ENCODE measurements at regions not wholly inside any gene's neighbourhood (a gene's known extent, or its start where the extent isn't known, plus 50 kb on each side); places are given as distances from the start of the nearest gene placed in this dataset.

DNA sequence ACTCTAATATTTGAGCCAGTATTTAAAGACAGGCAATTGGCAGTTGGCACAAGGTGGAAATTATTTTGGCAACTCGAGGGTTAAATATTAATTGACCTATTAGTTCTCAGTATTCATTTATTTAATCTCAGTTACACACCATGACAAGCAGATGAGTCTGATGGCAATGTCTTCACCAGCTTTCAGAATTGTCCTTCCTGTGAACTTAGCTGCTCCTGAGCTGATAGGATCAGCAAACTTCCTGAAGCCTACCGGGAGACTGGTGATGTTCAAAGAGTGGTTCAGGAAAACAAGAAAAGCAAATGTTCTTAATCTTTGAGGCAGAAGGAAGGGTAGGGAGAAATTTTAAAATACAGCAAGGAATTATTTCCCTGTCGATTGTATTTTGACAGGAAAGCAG lies 522.2 kb downstream of the SOX2 start:
- Histone ChIP-seq H3K4me3 (replicated peaks in 1 of 3; ENCODE audit: insufficient read depth in 1 of 3, low read depth in 1 of 3, low read length in 3 of 3) (no peak overlapping the region), H3K27me3 (ENCODE audit: control insufficient read depth in 2 of 2, insufficient read depth in 2 of 2, low read length in 2 of 2) (no peaks in the 10 kb centered on the region), H2AFZ (ENCODE audit: low read depth, low read length) (no peak overlapping the region), H4K20me1 (replicated peaks; ENCODE audit: control insufficient read depth, extremely low read depth, insufficient read depth, low read length) (no peaks in the 10 kb centered on the region), H3K9me3 (replicated peaks; ENCODE audit: control insufficient read depth, insufficient read depth, low read length) (no peaks in the 10 kb centered on the region), H3K9ac (replicated peaks; ENCODE audit: extremely low read depth, insufficient read depth, low read length) (no peak overlapping the region), H3K4me1 (ENCODE audit: control insufficient read depth, extremely low read depth, insufficient read depth, low read length) (no peaks in the 10 kb centered on the region), H3K4me2 (ENCODE audit: insufficient read depth, low read length) (no peak overlapping the region), H3K79me2 (ENCODE audit: control insufficient read depth, insufficient read depth, low read length) (no peaks in the 10 kb centered on the region), H3K27ac (ENCODE audit: insufficient read depth, low read depth, low read length) (no peak overlapping the region), H3K9me1 (replicated peaks; ENCODE audit: control insufficient read depth, extremely low read depth, insufficient read depth, low read length) (no peaks in the 10 kb centered on the region), H3K36me3 (ENCODE audit: control insufficient read depth in 2 of 2, extremely low read depth in 1 of 2, insufficient read depth in 2 of 2, low read length in 2 of 2) (no peaks in the 10 kb centered on the region)
- intact Hi-C loops (cut with micrococcal nuclease), result no loop called here
- TF ChIP-seq, protein P1, sequence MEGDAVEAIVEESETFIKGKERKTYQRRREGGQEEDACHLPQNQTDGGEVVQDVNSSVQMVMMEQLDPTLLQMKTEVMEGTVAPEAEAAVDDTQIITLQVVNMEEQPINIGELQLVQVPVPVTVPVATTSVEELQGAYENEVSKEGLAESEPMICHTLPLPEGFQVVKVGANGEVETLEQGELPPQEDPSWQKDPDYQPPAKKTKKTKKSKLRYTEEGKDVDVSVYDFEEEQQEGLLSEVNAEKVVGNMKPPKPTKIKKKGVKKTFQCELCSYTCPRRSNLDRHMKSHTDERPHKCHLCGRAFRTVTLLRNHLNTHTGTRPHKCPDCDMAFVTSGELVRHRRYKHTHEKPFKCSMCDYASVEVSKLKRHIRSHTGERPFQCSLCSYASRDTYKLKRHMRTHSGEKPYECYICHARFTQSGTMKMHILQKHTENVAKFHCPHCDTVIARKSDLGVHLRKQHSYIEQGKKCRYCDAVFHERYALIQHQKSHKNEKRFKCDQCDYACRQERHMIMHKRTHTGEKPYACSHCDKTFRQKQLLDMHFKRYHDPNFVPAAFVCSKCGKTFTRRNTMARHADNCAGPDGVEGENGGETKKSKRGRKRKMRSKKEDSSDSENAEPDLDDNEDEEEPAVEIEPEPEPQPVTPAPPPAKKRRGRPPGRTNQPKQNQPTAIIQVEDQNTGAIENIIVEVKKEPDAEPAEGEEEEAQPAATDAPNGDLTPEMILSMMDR (IDR thresholded peaks at IDR 0.05; ENCODE audit: extremely low read depth in 1 of 2, insufficient read depth in 1 of 2, low read depth in 1 of 2, low read length in 2 of 2), result no peak
- TF ChIP-seq POLR2AphosphoS5 (IDR thresholded peaks at IDR 0.05; ENCODE audit: insufficient read depth, low read depth, low read length) (no peak), POLR2A (IDR thresholded peaks at IDR 0.05; ENCODE audit: low read depth, low read length) (no peak), EZH2 (IDR thresholded peaks at IDR 0.05; ENCODE audit: borderline replicate concordance, low read depth, low read length, severe bottlenecking) (no peak), FOS (IDR thresholded peaks at IDR 0.05; ENCODE audit: borderline replicate concordance, insufficient read depth, low read length) (no peak), JUN (IDR thresholded peaks at IDR 0.05; ENCODE audit: borderline replicate concordance, insufficient read depth, insufficient read length, low read depth) (no peak), MYC (IDR thresholded peaks at IDR 0.05; ENCODE audit: low read depth, low read length) (no peak), GATA2 (IDR thresholded peaks at IDR 0.05; ENCODE audit: insufficient read depth, insufficient read length, low read depth, low read length) (no peak)
- TF ChIP-seq, protein P2, sequence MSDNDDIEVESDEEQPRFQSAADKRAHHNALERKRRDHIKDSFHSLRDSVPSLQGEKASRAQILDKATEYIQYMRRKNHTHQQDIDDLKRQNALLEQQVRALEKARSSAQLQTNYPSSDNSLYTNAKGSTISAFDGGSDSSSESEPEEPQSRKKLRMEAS (IDR thresholded peaks at IDR 0.05; ENCODE audit: insufficient read depth, insufficient read length), result no peak
- no TSS peak for BruUV-seq (replicated peaks)
- DNase-seq (ENCODE audit: low read depth, low spot score), result no peak
- no peak for FAIRE-seq
- ChIA-PET POLR2A (no interaction called here), CTCF (no interaction called here)
- dilution Hi-C loops (cut with MboI; ENCODE audit: extremely low pct_ligation_motif_present, low sequenced_read_pairs), result no loop called here
